ENCODE measurements at regions not wholly inside any gene's neighbourhood (a gene's known extent, or its start where the extent isn't known, plus 50 kb on each side); places are given as distances from the start of the nearest gene placed in this dataset.

DNA sequence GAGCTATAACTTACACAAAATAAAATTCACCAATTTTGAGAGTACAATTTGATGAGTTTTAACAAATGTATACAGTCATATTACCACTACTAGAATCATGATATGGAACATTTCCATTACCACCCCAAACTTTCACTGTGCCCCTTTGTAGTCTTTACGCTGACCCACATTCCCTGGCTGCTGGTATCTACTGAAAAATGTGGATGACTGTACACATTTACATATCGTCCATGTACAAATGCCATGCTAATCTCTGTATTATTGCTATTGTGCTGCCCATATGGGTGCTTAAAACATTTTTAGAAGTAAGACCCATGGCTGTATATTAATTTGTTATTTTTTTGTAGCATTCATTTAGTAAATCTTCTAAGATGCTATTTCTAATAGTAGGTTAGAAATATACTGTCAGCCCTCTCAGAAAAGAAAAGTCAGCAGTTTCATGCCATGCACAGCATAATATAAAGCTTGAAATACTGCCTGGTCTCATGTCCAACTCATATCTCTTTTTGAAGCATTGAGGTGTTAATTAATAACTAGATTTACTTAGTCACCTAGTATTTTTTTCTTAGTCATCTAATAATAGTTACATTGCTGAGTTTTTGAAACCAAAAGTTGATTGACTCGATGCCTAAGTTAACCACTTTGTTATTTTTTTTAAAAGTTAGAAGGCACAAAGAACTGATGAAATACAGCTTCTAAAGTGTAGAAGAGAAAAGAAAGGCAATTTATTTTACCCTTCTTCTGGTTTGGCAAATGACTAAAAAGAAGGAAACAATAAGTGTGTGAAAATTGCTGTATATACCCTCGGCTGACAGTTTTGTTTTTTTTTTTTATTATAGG lies 188.3 kb upstream of the MEF2C start:
- Histone ChIP-seq H2AFZ (ENCODE audit: low read depth, low read length) (no peak overlapping the region), H3K27me3 (ENCODE audit: insufficient read depth, low read depth, low read length) (no peaks in the 10 kb centered on the region), H3K9me3 (ENCODE audit: low read length) (no peaks in the 10 kb centered on the region), H3K27ac (ENCODE audit: low read length) (no peak overlapping the region), H3K9me2 (ENCODE audit: insufficient read depth, low read length) (no peaks in the 10 kb centered on the region), H3K4me2 (ENCODE audit: low read length) (no peak overlapping the region), H3K79me2 (replicated peaks; ENCODE audit: insufficient read depth, low read length) (no peaks in the 10 kb centered on the region), H3K9ac (ENCODE audit: low read length) (no peak overlapping the region), H4K20me1 (ENCODE audit: insufficient read depth) (no peaks in the 10 kb centered on the region), H3K36me3 (ENCODE audit: insufficient read depth, low read length) (no peaks in the 10 kb centered on the region), H3F3A (ENCODE audit: insufficient read depth, low read length, poor library complexity, severe bottlenecking) (no peaks in the 10 kb centered on the region), H3K4me3 (ENCODE audit: low read length) (no peak overlapping the region)
- TF ChIP-seq SMC3 (conservative IDR thresholded peaks at IDR 0.05; ENCODE audit: poor library complexity) = no peak

DNA sequence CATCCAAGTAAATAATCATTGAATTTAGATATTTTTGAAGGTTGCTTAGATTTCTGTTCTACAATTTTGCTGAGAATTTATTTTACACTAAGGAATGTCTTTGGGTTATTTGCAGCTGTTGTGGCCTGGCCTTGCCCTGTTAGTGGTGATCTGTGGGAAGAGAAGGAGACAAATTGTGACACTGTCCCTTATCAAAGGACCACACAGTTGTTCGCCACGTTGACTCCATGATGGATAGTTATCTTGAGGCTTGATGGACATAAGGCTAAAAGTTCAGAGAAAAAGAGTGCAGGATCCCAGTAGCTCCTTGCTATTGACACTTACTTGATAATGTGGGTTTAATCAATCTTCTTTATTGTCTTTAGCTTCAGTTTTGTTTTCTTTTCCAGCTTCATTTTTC lies 186.6 kb upstream of the MEF2C start:
- no peaks in the 10 kb centered on the region for H3K36me3 ChIP-seq (ENCODE audit: insufficient read depth, low read length)
- H3K9me2 ChIP-seq (ENCODE audit: insufficient read depth, low read length) = no peaks in the 10 kb centered on the region
- H3F3A ChIP-seq (ENCODE audit: insufficient read depth, low read length, poor library complexity, severe bottlenecking) = no peaks in the 10 kb centered on the region
- no peak overlapping the region for H3K9ac ChIP-seq (ENCODE audit: low read length)
- no peaks in the 10 kb centered on the region for H4K20me1 ChIP-seq (ENCODE audit: insufficient read depth)
- H2AFZ ChIP-seq (ENCODE audit: low read depth, low read length) = no peak overlapping the region
- no peaks in the 10 kb centered on the region for H3K9me3 ChIP-seq (ENCODE audit: low read length)
- no peak overlapping the region for H3K4me2 ChIP-seq (ENCODE audit: low read length)
- no peaks in the 10 kb centered on the region for H3K79me2 ChIP-seq (replicated peaks; ENCODE audit: insufficient read depth, low read length)
- H3K4me3 ChIP-seq (ENCODE audit: low read length) = no peak overlapping the region
- TF ChIP-seq POLR2AphosphoS5 (IDR thresholded peaks at IDR 0.05) (no peak), MXI1 (conservative IDR thresholded peaks at IDR 0.05; ENCODE audit: poor library complexity, severe bottlenecking) (no peak), TAF1 (IDR thresholded peaks at IDR 0.05; ENCODE audit: low read depth) (no peak), CTCF (IDR thresholded peaks at IDR 0.05; ENCODE audit: poor library complexity, severe bottlenecking) (no peak), SMC3 (conservative IDR thresholded peaks at IDR 0.05; ENCODE audit: poor library complexity) (no peak), RAD21 (conservative IDR thresholded peaks at IDR 0.05) (no peak)
- H3K27ac ChIP-seq (ENCODE audit: low read length) = no peak overlapping the region
- no peaks in the 10 kb centered on the region for H3K27me3 ChIP-seq (ENCODE audit: insufficient read depth, low read depth, low read length)

- Histone ChIP-seq H3K4me3 (ENCODE audit: low read length) (no peak overlapping the region), H3K27ac (ENCODE audit: low read length) (no peak overlapping the region), H3K27me3 (ENCODE audit: insufficient read depth, low read depth, low read length) (no peaks in the 10 kb centered on the region), H4K20me1 (ENCODE audit: insufficient read depth) (no peaks in the 10 kb centered on the region), H3K9me2 (ENCODE audit: insufficient read depth, low read length) (no peaks in the 10 kb centered on the region), H3K9ac (ENCODE audit: low read length) (no peak overlapping the region), H3F3A (ENCODE audit: insufficient read depth, low read length, poor library complexity, severe bottlenecking) (no peaks in the 10 kb centered on the region), H3K4me2 (ENCODE audit: low read length) (no peak overlapping the region), H3K9me3 (ENCODE audit: low read length) (no peaks in the 10 kb centered on the region), H3K79me2 (replicated peaks; ENCODE audit: insufficient read depth, low read length) (no peaks in the 10 kb centered on the region), H2AFZ (ENCODE audit: low read depth, low read length) (no peak overlapping the region), H3K36me3 (ENCODE audit: insufficient read depth, low read length) (no peaks in the 10 kb centered on the region)
- TF ChIP-seq EP300 (conservative IDR thresholded peaks at IDR 0.05; ENCODE audit: poor library complexity, severe bottlenecking) (no peak), TAF1 (IDR thresholded peaks at IDR 0.05; ENCODE audit: low read depth) (no peak), SMC3 (conservative IDR thresholded peaks at IDR 0.05; ENCODE audit: poor library complexity) (no peak), REST (IDR thresholded peaks at IDR 0.05; ENCODE audit: borderline replicate concordance) (no peak), EZH2 (IDR thresholded peaks at IDR 0.05; ENCODE audit: borderline replicate concordance, insufficient read depth, low read length, poor library complexity, severe bottlenecking) (no peak), CTCF (IDR thresholded peaks at IDR 0.05; ENCODE audit: poor library complexity, severe bottlenecking) (no peak), RAD21 (conservative IDR thresholded peaks at IDR 0.05) (no peak), MXI1 (conservative IDR thresholded peaks at IDR 0.05; ENCODE audit: poor library complexity, severe bottlenecking) (no peak), POLR2AphosphoS5 (IDR thresholded peaks at IDR 0.05) (no peak)
Measured at GRCh38 chr5:89067362-89067761, 184.4 kb upstream of the MEF2C start.

Data from neural cell (in vitro differentiated cells).